ENCODE measurements at regions not wholly inside any gene's neighbourhood (a gene's known extent, or its start where the extent isn't known, plus 50 kb on each side); places are given as distances from the start of the nearest gene placed in this dataset.

- no peak for ATAC-seq (ENCODE audit: insufficient read depth, low read depth)
- no peak for TF ChIP-seq EZH2 (IDR thresholded peaks at IDR 0.05; ENCODE audit: borderline replicate concordance, low read depth, low read length, severe bottlenecking)
- no peak for TF ChIP-seq CTCF (IDR thresholded peaks at IDR 0.05; ENCODE audit: borderline replicate concordance, extremely low read depth, low read length, poor library complexity, severe bottlenecking)
- H3K79me2 ChIP-seq (ENCODE audit: insufficient read depth, low read length): no peaks in the 10 kb centered on the region
- 0 out of 2 replicates have a peak, but pooled peaks cover 3% of the 10 kb centered on the region for H4K20me1 ChIP-seq (ENCODE audit: insufficient read depth, low read length)
- no peaks in the 10 kb centered on the region for H3K4me1 ChIP-seq (ENCODE audit: insufficient read depth, low read length)
- H3K27ac ChIP-seq (ENCODE audit: low read length): no peak overlapping the region
- no peaks in the 10 kb centered on the region for H3K27me3 ChIP-seq (ENCODE audit: insufficient read depth, low read length, poor library complexity)
- H3K4me2 ChIP-seq (ENCODE audit: insufficient read depth, low read length): no peak overlapping the region
- no peak for DNase-seq
- H3K9me3 ChIP-seq (ENCODE audit: insufficient read depth, low read length, severe bottlenecking): no peaks in the 10 kb centered on the region
- no peak overlapping the region for H3K4me3 ChIP-seq (ENCODE audit: low read depth in 1 of 2, low read length in 2 of 2)
- no peak overlapping the region for H2AFZ ChIP-seq (ENCODE audit: low read depth, low read length)
- no peak overlapping the region for H3K9ac ChIP-seq (ENCODE audit: low read depth, low read length)
- H3K36me3 ChIP-seq (ENCODE audit: insufficient read depth, low read length): peaks cover 6% of the 10 kb centered on the region
Observed at GRCh38 chr3:127038466-127038865, 55.6 kb downstream of the PLXNA1 start.

GRCh38 chr3:127038923-127039581, 56.1 kb downstream of the PLXNA1 start:
- Histone ChIP-seq H3K4me2 (ENCODE audit: insufficient read depth, low read length) (no peak overlapping the region), H4K20me1 (ENCODE audit: insufficient read depth, low read length) (0 out of 2 replicates have a peak, but pooled peaks cover 3% of the 10 kb centered on the region), H2AFZ (ENCODE audit: low read depth, low read length) (no peak overlapping the region), H3K27ac (ENCODE audit: low read length) (no peak overlapping the region), H3K4me3 (ENCODE audit: low read depth in 1 of 2, low read length in 2 of 2) (no peak overlapping the region), H3K9ac (ENCODE audit: low read depth, low read length) (no peak overlapping the region), H3K79me2 (ENCODE audit: insufficient read depth, low read length) (no peaks in the 10 kb centered on the region), H3K27me3 (ENCODE audit: insufficient read depth, low read length, poor library complexity) (no peaks in the 10 kb centered on the region), H3K4me1 (ENCODE audit: insufficient read depth, low read length) (no peaks in the 10 kb centered on the region), H3K36me3 (ENCODE audit: insufficient read depth, low read length) (peaks cover under 1% of the 10 kb centered on the region; the same call in 1 of the 2 replicates), H3K9me3 (ENCODE audit: insufficient read depth, low read length, severe bottlenecking) (no peaks in the 10 kb centered on the region)
- DNase-seq (no peak), ATAC-seq (ENCODE audit: insufficient read depth, low read depth) (no peak)
- TF ChIP-seq CTCF (IDR thresholded peaks at IDR 0.05; ENCODE audit: borderline replicate concordance, extremely low read depth, low read length, poor library complexity, severe bottlenecking) (no peak), EZH2 (IDR thresholded peaks at IDR 0.05; ENCODE audit: borderline replicate concordance, low read depth, low read length, severe bottlenecking) (no peak)

GRCh38 chr3:127039719-127040118, 56.8 kb downstream of the PLXNA1 start:
- DNase-seq (no peak), ATAC-seq (ENCODE audit: insufficient read depth, low read depth) (no peak)
- H2AFZ ChIP-seq (ENCODE audit: low read depth, low read length): no peak overlapping the region
- no peaks in the 10 kb centered on the region for H3K36me3 ChIP-seq (ENCODE audit: insufficient read depth, low read length)
- no peak overlapping the region for H3K9ac ChIP-seq (ENCODE audit: low read depth, low read length)
- H3K9me3 ChIP-seq (ENCODE audit: insufficient read depth, low read length, severe bottlenecking): no peaks in the 10 kb centered on the region
- no peaks in the 10 kb centered on the region for H3K4me1 ChIP-seq (ENCODE audit: insufficient read depth, low read length)
- peaks cover 3% of the 10 kb centered on the region; the same call in 1 of the 2 replicates for H4K20me1 ChIP-seq (ENCODE audit: insufficient read depth, low read length)
- no peak overlapping the region for H3K4me2 ChIP-seq (ENCODE audit: insufficient read depth, low read length)
- no peaks in the 10 kb centered on the region for H3K27me3 ChIP-seq (ENCODE audit: insufficient read depth, low read length, poor library complexity)
- no peak for TF ChIP-seq CTCF (IDR thresholded peaks at IDR 0.05; ENCODE audit: borderline replicate concordance, extremely low read depth, low read length, poor library complexity, severe bottlenecking)
- TF ChIP-seq EZH2 (IDR thresholded peaks at IDR 0.05; ENCODE audit: borderline replicate concordance, low read depth, low read length, severe bottlenecking): no peak
- H3K27ac ChIP-seq (ENCODE audit: low read length): no peak overlapping the region
- H3K4me3 ChIP-seq (ENCODE audit: low read depth in 1 of 2, low read length in 2 of 2): no peak overlapping the region
- no peaks in the 10 kb centered on the region for H3K79me2 ChIP-seq (ENCODE audit: insufficient read depth, low read length)
